Activated CD4-positive, alpha-beta T cell treated with anti-CD3 and anti-CD28 coated beads, Interleukin-2, amount 50 U/mL, for 16 hours (primary cell): ENCODE measurements at regions not wholly inside any gene's neighbourhood (a gene's known extent, or its start where the extent isn't known, plus 50 kb on each side); places are given as distances from the start of the nearest gene placed in this dataset.

ENCODE experiments used
- DNase-seq: peaks from one replicate; pipeline ENCODE4 v3.0.0-alpha.2; 2020

GRCh38 chr14:64639340-64639821 lies 64.8 kb upstream of the PLEKHG3 start:
- no peak for DNase-seq

GRCh38 chr14:64640839-64641238 lies 63.4 kb upstream of the PLEKHG3 start:
- no peak for DNase-seq

DNA sequence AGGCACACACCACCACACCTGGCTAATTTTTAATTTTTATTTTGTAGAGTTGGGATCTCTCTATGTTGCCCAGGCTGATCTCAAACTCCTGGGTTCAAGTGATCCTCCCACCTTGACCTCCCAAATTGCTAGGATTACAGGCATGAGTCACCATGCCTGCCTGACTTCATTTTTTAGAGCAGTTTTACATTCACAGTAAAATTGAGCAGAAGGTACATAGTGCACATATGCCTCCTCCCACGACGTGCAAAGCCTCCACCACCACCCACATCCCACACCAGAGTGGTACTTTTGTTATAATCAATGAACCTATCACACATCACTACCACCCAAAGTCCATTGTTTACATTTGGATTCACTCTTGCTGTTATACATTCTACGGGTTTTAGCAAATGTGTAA lies 62.5 kb upstream of the PLEKHG3 start:
- no peak for DNase-seq

DNA sequence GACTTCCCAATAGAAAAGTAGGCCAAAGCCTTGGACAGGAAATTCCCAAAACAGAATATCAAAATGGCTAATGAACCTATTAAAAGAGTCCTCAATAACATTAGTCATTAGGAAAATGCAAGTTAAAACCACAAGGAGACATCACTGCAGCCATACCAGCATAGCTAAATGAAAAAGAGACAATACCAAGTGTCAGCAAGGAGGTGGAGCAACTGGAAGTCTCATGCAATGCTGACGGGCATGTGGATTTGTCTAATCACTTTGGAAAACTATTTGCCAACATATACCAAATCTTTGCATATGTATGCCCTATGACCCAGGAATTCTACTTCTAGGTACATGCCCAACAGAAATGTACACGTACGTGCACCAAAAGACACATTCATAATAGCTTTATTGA lies 60.5 kb upstream of the PLEKHG3 start:
- DNase-seq: no peak

DNA sequence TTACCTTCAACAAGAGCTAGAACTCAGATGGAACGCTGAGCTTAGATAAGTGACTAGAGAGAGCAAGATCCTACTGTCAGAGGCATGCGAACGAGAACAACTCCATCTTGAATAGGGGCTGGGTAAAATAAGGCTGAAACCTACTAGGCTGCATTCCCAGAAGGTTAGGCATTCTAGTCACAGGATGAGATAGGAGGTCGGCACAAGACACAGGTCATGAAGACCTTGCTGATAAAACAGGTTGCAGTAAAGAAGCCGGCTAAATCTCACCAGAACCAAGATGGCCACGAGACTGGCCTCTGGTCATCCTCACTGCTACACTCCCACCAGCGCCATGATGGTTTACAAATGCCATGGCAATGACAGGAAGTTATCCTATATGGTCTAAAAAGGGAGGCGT lies 59.6 kb upstream of the PLEKHG3 start:
- DNase-seq: no peak

- no peak for DNase-seq
Measured at GRCh38 chr14:64645220-64645892, 58.9 kb upstream of the PLEKHG3 start.

DNA sequence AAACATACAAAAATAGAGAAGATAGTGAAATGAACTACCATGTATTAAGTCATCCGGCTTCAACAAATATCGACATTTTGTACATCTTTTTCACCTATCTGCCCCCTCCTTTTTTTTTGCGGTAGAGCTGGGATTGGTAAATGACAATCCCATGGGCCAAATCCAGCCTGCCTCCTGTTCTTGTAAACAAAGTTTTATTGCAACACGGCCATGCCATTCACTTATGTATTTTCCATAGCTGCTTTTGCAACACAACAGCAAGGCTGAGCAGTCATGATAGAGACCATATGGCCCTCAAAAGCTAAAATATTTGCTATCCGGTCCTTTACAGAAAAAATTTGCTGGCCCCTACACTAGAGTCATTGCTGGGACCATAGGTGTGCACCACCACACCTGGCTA lies 58.1 kb upstream of the PLEKHG3 start:
- no peak for DNase-seq

GRCh38 chr14:64649383-64649998 lies 54.7 kb upstream of the PLEKHG3 start:
- DNase-seq: no peak

DNA sequence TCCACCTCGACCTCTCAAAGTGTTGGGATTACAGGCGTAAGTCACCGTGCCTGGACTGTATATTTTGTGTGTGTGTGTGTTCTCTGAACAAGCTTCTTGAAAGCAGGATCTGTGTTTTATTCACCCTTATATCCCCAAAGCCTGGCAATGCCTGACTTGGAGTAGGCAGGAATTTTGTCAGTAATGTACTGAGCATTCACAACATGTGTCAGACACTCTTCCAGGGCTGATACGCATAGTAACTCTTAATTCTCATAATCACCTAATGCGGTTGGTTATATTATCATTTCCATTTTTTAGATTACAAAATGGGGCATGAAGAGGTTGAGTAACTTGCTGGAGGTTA lies 50.4 kb upstream of the PLEKHG3 start:
- no peak for DNase-seq

GRCh38 chr14:64654246-64654900 lies 49.9 kb upstream of the PLEKHG3 start:
- peak; percentile 27 for DNase-seq
